Middle frontal gyrus (tissue), 1 donor: ENCODE measurements at regions not wholly inside any gene's neighbourhood (a gene's known extent, or its start where the extent isn't known, plus 50 kb on each side); places are given as distances from the start of the nearest gene placed in this dataset.
"Not testable (repeated sequence)": the region's sequence is repeated elsewhere in the genome, so short reads cannot be mapped to it uniquely, and the experiment has no call there.

Source experiments
- DNase-seq: peaks from one replicate; pipeline ENCODE4 v3.0.0-alpha.2; 2015; ENCODE audit warnings: low spot score; ENCODE audit errors: extremely low spot score

GRCh38 chr1:224029286-224030025 lies 84.5 kb upstream of the FBXO28 start:
- DNase-seq, result not testable (repeated sequence)

DNA sequence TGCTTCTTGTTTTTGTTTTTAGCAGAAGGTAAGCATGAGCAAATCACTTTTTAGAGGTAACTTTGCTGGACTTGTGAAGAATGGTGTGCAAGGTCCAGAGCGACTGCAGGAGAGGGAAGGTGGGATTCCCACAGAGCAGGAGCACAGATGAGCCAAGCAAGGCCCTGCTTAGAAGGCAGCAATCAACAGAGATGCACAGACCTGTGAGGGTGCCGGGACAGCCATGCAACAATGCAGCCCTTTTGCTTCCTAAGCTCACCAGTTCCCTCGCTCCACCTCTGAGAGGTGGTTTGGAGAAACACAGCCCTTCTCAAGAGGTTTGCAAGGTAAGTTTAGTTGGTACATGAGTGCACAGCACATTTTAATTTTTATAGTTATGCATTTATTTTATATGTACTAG lies 85.1 kb upstream of the FBXO28 start:
- not testable (repeated sequence) for DNase-seq

- DNase-seq, result not testable (repeated sequence)
Observed at GRCh38 chr1:224023122-224023521, 90.8 kb upstream of the FBXO28 start.

- not testable (repeated sequence) for DNase-seq
Observed at GRCh38 chr1:224022249-224022970, 91.5 kb upstream of the FBXO28 start.

DNA sequence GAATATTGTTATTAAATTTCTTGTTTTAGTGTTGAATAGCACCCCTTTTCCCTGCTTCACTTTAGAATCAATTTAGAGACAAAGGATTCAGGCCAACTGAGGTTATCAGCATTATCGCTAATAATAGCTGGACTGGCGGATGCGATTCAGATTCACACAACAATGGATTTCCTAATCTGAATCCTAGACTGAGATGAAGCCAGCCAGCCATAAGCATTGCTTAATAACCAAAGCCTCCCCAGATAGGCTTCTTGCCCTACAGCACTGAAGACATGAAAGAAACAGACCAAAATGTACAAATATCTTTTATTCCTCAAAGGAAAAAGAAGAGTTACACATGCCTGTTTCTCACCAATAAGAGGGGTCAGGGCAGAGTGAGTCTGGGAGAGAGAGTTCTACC lies 94.0 kb upstream of the FBXO28 start:
- DNase-seq, result not testable (repeated sequence)

GRCh38 chr1:224015782-224016181 lies 98.1 kb upstream of the FBXO28 start:
- not testable (repeated sequence) for DNase-seq

DNA sequence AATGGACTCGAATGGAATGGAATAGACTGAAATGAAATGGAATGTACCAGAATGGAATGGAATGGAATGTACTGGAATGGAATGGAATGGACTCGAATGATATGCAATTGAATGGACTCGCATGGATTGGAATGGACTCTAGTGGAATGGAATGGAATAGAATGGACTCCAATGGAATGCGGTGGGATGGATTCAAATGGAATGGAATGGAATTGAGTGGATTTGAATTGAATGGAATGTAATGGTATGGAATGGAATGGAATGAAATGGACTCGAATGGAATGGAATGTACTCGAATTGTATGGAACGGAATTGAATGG lies 99.6 kb upstream of the FBXO28 start:
- no peak for DNase-seq

DNA sequence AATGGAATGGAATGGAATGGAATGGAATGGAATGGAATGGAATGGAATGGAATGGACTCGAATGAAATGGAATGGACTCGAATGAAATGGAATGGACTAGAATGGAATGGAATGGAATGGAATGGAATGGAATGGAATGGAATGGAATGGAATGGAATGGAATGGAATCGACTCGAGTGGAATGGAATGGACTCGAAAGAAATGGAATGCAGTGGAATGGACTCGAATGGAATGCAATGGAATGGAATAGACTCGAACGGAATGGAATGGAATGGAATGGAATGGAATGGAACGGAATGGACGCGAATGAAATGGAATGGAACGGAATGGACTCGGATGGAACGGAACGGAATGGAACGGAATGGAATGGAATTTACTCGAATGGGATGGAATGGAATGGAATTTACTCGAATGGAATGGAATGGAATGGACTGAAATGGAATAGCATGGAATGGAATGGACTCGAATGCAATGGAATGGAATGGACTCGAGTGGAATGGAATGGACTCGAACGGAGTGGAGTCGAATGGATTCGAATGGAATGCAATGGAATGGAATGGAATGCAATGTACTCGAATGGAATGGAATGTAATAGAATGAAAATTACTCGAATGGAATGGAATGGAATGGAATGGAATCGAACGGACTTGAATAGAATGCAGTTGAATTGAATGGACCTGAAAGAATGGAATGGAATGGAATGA lies 100.1 kb upstream of the FBXO28 start:
- not testable (repeated sequence) for DNase-seq

DNA sequence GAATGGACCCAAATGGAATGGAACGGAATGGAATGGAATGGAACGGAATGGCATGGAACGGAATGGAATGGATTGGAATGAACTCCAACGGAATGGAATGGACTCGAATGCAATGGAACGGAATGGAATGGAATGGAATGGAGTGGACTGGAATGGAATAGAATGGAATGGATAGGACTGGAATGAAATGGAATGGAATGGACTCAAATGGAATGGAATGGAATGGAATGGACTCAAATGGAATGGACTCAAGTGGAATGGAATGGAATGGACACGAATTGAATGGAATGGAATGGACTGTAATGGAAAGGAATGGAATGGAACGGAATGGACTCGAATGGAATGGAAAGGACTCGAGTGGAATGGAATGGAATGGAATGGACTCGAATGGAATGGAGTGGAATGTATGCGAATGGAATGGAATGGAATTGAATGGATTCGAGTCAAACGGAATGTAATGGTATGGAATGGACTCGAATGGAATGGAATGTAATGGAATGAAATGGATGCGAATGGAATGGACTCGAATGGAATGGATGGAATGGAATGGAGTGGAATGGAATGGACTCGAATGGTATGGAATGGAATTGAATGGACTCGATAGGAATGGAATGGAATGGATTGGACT lies 101.0 kb upstream of the FBXO28 start:
- not testable (repeated sequence) for DNase-seq

DNA sequence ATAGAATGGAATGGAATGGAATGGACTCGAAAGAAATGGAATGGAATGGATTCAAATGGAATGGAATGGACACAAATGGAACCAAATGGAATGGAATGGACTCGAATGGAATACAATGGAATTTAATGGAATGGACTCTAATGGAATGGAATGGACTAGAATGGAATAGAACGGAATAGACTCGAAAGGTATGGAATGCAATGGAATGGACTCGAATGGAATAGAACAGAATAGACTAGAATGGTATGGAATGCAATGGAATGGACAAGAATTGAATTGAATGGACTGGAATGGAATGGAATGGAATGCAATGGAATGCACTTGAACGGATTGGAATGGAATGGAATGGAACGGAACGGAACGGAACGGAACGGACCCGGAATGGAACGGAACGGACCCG lies 101.7 kb upstream of the FBXO28 start:
- DNase-seq, result not testable (repeated sequence)

GRCh38 chr1:224011751-224012150 lies 102.2 kb upstream of the FBXO28 start:
- not testable (repeated sequence) for DNase-seq

- not testable (repeated sequence) for DNase-seq
Observed at GRCh38 chr1:224011153-224011552, 102.8 kb upstream of the FBXO28 start.

GRCh38 chr1:224005973-224006372 lies 107.9 kb upstream of the FBXO28 start:
- not testable (repeated sequence) for DNase-seq

DNA sequence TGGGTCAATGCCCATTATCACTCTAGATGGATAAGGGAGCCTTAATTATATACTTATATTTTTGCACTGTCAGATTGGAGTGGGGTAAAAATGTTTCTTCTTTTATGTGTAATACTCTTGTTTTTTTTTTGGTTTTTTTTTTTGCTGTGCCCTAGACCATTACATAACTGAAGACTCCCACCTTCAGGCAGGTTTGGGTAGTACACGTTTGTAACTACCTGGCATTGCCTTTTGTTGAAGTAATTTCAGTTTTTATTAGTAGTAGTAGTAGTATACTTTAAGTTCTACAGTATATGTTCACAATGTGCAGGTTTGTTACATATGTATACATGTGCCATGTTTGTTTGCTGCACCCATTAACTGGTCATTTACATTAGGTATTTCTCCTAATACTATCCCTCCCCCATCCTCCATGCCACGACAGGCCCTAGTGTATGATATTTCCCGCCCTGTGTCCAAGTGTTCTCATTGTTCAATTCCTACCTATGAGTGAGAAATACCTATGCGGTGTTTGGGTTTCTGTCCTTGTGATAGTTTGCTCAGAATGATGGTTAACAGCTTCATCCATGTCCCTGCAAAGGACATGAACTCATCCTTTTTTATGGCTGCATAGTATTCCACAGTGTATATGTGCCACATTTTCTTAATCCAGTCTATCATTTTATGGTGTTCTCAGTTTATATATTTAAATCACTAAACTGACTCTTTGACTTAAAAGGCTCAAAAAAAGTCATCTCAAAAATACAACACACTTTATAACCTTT lies 109.2 kb upstream of the FBXO28 start:
- DNase-seq, result not testable (repeated sequence)

- DNase-seq, result not testable (repeated sequence)
Observed at GRCh38 chr1:224003896-224004295, 110.0 kb upstream of the FBXO28 start.

DNA sequence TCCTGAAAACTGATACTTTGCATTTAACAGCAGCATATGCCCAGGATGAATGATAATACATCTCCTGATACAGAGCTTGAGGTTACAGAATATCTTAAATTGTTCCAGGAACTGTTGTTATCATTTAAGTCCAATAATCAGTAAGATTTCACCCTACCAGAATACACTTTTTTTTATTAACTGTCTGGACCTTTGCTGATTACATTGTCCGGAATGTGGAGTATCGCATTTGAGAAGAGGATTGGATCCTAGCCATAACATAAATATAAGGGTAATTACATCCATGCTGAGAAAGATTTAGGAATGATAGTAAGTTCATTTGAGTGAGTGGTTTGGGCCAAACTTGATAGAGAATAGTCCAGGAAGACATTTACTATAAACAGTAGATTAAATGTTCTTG lies 112.2 kb upstream of the FBXO28 start:
- not testable (repeated sequence) for DNase-seq

GRCh38 chr1:223999761-224000160 lies 114.2 kb upstream of the FBXO28 start:
- not testable (repeated sequence) for DNase-seq

DNA sequence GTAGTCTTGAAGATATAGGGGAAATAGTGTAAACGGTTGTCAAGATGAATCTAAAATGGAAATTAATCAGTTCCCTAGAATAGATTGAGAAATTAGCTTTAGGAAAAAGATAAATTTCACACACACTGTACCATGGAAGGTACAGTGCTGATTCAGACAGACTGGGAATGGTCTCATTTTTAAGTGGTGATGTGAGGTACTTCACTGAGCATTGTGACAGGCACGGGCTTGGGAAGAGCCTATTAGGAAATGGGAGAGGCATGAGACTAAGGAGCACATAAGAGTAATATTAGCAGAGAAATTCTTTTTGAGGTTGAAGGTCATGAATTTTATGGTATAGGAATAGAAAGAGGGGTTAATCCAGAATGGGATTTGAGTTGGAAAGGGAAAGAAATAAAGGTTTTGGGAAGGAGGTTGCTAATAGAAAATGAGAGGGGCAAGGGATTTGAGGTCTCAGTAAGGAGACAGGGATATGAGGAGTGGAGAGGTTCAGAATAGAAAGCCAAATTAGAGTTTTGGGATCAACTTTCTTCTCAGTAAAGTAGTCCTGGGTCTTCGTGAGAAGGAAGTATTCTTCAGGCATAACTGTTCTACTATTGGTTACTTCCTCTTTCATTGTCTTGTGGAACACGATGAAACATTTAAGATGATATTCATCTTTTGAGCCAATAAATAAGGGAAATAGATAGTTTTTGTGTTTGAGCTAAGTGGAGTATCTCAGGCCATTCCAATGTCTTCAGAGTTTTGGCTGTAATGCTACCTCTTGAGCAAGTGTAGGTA lies 115.0 kb upstream of the FBXO28 start:
- DNase-seq, result not testable (repeated sequence)

GRCh38 chr1:223996376-223996775 lies 117.5 kb upstream of the FBXO28 start:
- DNase-seq, result not testable (repeated sequence)
